ENCODE measurements at regions not wholly inside any gene's neighbourhood (a gene's known extent, or its start where the extent isn't known, plus 50 kb on each side); places are given as distances from the start of the nearest gene placed in this dataset.

GRCh38 chr6:62670490-62671223 lies 384.6 kb upstream of the KHDRBS2 start:
- DNase-seq: no peak

- no peak for DNase-seq
These were observed 383.8 kb upstream of the KHDRBS2 start for GRCh38 chr6:62669831-62670230.

- DNase-seq: peak in 1 of 2 experiments; percentile 2
These were observed 366.8 kb upstream of the KHDRBS2 start for GRCh38 chr6:62652692-62653328.

- DNase-seq: no peak
These were observed 359.2 kb upstream of the KHDRBS2 start for GRCh38 chr6:62645274-62645673.

GRCh38 chr6:62640749-62641148 lies 354.7 kb upstream of the KHDRBS2 start:
- no peak for DNase-seq

GRCh38 chr6:62626661-62627060 lies 340.6 kb upstream of the KHDRBS2 start:
- no peak for DNase-seq

GRCh38 chr6:62623846-62624532 lies 338.0 kb upstream of the KHDRBS2 start:
- no peak for DNase-seq

GRCh38 chr6:62615366-62616015 lies 329.5 kb upstream of the KHDRBS2 start:
- DNase-seq: no peak

- no peak for DNase-seq
These were observed 328.4 kb upstream of the KHDRBS2 start for GRCh38 chr6:62614442-62614841.

- no peak for DNase-seq
These were observed 327.9 kb upstream of the KHDRBS2 start for GRCh38 chr6:62613928-62614327.

GRCh38 chr6:62612471-62612870 lies 326.4 kb upstream of the KHDRBS2 start:
- DNase-seq: no peak

GRCh38 chr6:62570372-62570771 lies 284.3 kb upstream of the KHDRBS2 start:
- DNase-seq: no peak

GRCh38 chr6:62541502-62541901 lies 255.5 kb upstream of the KHDRBS2 start:
- no peak for DNase-seq

GRCh38 chr6:62530985-62531384 lies 245.0 kb upstream of the KHDRBS2 start:
- DNase-seq: no peak

- no peak for DNase-seq
These were observed 243.0 kb upstream of the KHDRBS2 start for GRCh38 chr6:62528894-62529526.

- DNase-seq: no peak
These were observed 237.6 kb upstream of the KHDRBS2 start for GRCh38 chr6:62523630-62524029.

GRCh38 chr6:62519574-62519973 lies 233.5 kb upstream of the KHDRBS2 start:
- no peak for DNase-seq

GRCh38 chr6:62516291-62517141 lies 230.5 kb upstream of the KHDRBS2 start:
- DNase-seq: no peak

GRCh38 chr6:62492192-62492822 lies 206.3 kb upstream of the KHDRBS2 start:
- DNase-seq: no peak

GRCh38 chr6:62480544-62480943 lies 194.5 kb upstream of the KHDRBS2 start:
- no peak for DNase-seq

- DNase-seq: no peak
These were observed 193.7 kb upstream of the KHDRBS2 start for GRCh38 chr6:62479697-62480220.

Measured in NCI-H1930 (cell line).